ENCODE measurements at regions not wholly inside any gene's neighbourhood (a gene's known extent, or its start where the extent isn't known, plus 50 kb on each side); places are given as distances from the start of the nearest gene placed in this dataset.

DNA sequence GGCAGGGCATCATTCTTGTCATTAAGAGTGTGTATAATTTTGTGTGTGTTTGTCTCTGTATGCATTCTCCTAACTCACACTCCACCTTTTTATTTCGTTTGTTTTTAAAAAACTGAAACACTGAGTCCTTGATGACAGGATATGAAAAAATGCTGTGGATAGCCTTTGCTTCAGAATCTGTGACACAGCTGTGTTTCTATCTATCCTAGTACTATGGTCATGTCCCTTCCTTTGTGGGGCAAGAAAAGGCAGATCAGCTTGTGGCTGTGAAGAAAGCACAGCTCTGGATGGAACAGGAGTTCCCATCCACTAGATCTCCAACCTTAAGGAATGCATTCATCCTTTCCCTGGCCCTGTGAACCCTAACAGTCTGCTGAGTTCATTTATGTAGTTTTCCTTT is 60.3 kb downstream of the OTOL1 start:
- H4K5ac ChIP-seq (ENCODE audit: insufficient read length, low read depth, low read length), result no peak overlapping the region
- H3K27me3 ChIP-seq (ENCODE audit: insufficient read depth, low read length), result no peaks in the 10 kb centered on the region
- H2BK5ac ChIP-seq (ENCODE audit: insufficient read length, low read length), result no peak overlapping the region
- H3K4me1 Mint-ChIP-seq, result peaks cover 8 to 21% of the 10 kb centered on the region in 2 experiments
- H3K9ac ChIP-seq (ENCODE audit: extremely low read depth, insufficient read length, low read length), result no peak overlapping the region
- H4K91ac ChIP-seq (ENCODE audit: insufficient read length, low read depth, low read length), result no peak overlapping the region
- H2AFZ ChIP-seq (ENCODE audit: low read length), result no peak overlapping the region
- no peak overlapping the region for H2BK15ac ChIP-seq (ENCODE audit: low read depth, low read length)
- H3K9me3 Mint-ChIP-seq, result no peaks in the 10 kb centered on the region
- H4K20me1 ChIP-seq (ENCODE audit: control insufficient read depth, insufficient read depth, insufficient read length), result no peaks in the 10 kb centered on the region
- H3K4ac ChIP-seq (ENCODE audit: low read depth, low read length), result no peak overlapping the region
- no peak overlapping the region for H3K56ac ChIP-seq (ENCODE audit: insufficient read length, low read depth, low read length)
- H3T11ph ChIP-seq (ENCODE audit: low read length), result no peak overlapping the region
- H3K36me3 Mint-ChIP-seq (ENCODE audit: insufficient read depth in 1 of 3, low read depth in 3 of 3), result no peaks in the 10 kb centered on the region
- no peak for DNase-seq
- no peak overlapping the region for H3K14ac ChIP-seq (ENCODE audit: insufficient read depth, low read length)
- H3K4me2 ChIP-seq (ENCODE audit: insufficient read depth, insufficient read length, low read length), result no peak overlapping the region
- H3K27me3 Mint-ChIP-seq (ENCODE audit: low read depth), result no peaks in the 10 kb centered on the region
- no peaks in the 10 kb centered on the region; the same call in 1 of the 2 replicates for H3K4me1 ChIP-seq (ENCODE audit: insufficient read depth, low read length)
- H2BK120ac ChIP-seq (ENCODE audit: low read depth, low read length, poor library complexity, severe bottlenecking), result no peak overlapping the region
- no peak overlapping the region for H2AK5ac ChIP-seq (ENCODE audit: insufficient read length, low read length)
- H3K27ac Mint-ChIP-seq, result no peak overlapping the region
- no peak overlapping the region for H4K8ac ChIP-seq (replicated peaks; ENCODE audit: insufficient read length, low read depth, low read length)
- H3K23ac ChIP-seq (ENCODE audit: insufficient read length, low read depth, low read length), result no peak overlapping the region
- no peak overlapping the region for H2BK20ac ChIP-seq (ENCODE audit: low read depth, low read length, poor library complexity, severe bottlenecking)
- TF ChIP-seq, protein P1, sequence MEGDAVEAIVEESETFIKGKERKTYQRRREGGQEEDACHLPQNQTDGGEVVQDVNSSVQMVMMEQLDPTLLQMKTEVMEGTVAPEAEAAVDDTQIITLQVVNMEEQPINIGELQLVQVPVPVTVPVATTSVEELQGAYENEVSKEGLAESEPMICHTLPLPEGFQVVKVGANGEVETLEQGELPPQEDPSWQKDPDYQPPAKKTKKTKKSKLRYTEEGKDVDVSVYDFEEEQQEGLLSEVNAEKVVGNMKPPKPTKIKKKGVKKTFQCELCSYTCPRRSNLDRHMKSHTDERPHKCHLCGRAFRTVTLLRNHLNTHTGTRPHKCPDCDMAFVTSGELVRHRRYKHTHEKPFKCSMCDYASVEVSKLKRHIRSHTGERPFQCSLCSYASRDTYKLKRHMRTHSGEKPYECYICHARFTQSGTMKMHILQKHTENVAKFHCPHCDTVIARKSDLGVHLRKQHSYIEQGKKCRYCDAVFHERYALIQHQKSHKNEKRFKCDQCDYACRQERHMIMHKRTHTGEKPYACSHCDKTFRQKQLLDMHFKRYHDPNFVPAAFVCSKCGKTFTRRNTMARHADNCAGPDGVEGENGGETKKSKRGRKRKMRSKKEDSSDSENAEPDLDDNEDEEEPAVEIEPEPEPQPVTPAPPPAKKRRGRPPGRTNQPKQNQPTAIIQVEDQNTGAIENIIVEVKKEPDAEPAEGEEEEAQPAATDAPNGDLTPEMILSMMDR (conservative IDR thresholded peaks at IDR 0.05), result no peak
- no CpG with 5 or more reads among the region's 1 CpG for WGBS (ENCODE audit: extremely low coverage, insufficient read length, low lambda C conversion rate)
- H3K79me2 ChIP-seq (ENCODE audit: insufficient read depth, low read length), result no peaks in the 10 kb centered on the region
- no peaks in the 10 kb centered on the region for H3K79me1 ChIP-seq (ENCODE audit: insufficient read depth, low read depth, low read length, poor library complexity, severe bottlenecking)
- no peak overlapping the region for H3K4me3 Mint-ChIP-seq
- no peak overlapping the region for H3K18ac ChIP-seq (ENCODE audit: insufficient read length, low read depth, low read length)
- H3K23me2 ChIP-seq (ENCODE audit: insufficient read length, low read depth, low read length, poor library complexity, severe bottlenecking), result no peaks in the 10 kb centered on the region
- H3K9me3 ChIP-seq (ENCODE audit: control insufficient read depth, low read depth, low read length), result no peaks in the 10 kb centered on the region
- H2BK12ac ChIP-seq (ENCODE audit: insufficient read length, low read depth, low read length), result no peak overlapping the region
- H3K27ac ChIP-seq (ENCODE audit: insufficient read length, low read depth, low read length), result no peak overlapping the region

All from H9 (cell line).